22Rv1 (cell line): ENCODE measurements at regions not wholly inside any gene's neighbourhood (a gene's known extent, or its start where the extent isn't known, plus 50 kb on each side); places are given as distances from the start of the nearest gene placed in this dataset.

Experiments
- H3K27ac ChIP-seq: fragments of 450-650 bp; 2 replicates; pipeline ENCODE4 v1.5.1; 2017
- CTCF ChIP-seq: fragments of 450-650 bp; IDR thresholded peaks from 2 replicates; pipeline ENCODE4 v1.5.1; 2017; ENCODE audit warnings: mild to moderate bottlenecking
- ZFX ChIP-seq: fragments of 450-650 bp; IDR thresholded peaks from 2 replicates; pipeline ENCODE4 v1.6.1; 2017; ENCODE audit warnings: antibody characterized with exemption, borderline replicate concordance

- H3K27ac ChIP-seq, result no peak overlapping the region
- TF ChIP-seq CTCF (no peak), ZFX (no peak)
Observed at GRCh38 chrX:98795636-98796035, 1614.4 kb downstream of the PCDH19 start.

DNA sequence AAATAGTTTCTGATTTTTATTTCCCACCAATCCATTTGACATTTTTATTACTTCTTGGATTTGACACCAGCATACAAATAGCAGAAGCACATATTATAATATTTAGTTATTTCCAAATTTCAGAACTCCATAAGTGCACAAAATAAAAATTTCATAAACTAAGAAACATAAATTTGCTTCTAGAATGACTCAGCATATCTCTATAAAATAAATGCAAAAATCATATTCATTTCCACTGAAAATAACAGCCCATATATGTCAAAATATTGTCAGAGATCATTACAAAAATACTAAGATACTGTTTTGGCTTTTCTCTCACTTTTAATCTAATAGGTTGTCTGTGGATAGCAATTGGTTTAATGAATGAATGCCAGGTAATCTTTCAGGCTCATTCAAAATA is 1654.2 kb downstream of the PCDH19 start:
- no peak overlapping the region for H3K27ac ChIP-seq
- TF ChIP-seq ZFX (no peak), CTCF (no peak)

DNA sequence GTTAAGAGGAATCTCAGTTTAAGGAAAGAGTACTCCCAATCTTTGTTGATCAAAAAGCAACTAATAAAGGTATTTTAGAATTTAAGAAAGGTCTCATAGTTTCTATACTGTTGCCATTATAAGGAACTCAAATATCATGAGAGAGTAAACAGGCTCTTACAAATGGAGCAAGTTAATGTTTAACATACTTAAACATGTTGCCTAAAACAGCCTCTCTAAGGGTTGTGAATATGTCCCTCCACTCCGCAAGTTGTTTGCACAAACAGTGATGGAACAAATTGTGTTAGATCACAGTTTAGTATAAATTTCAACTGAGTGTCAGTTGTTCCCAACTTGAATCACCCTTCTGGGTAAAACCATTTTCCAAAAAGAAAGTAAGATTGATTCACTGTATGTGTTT is 1678.3 kb downstream of the PCDH19 start:
- TF ChIP-seq ZFX (no peak), CTCF (no peak)

DNA sequence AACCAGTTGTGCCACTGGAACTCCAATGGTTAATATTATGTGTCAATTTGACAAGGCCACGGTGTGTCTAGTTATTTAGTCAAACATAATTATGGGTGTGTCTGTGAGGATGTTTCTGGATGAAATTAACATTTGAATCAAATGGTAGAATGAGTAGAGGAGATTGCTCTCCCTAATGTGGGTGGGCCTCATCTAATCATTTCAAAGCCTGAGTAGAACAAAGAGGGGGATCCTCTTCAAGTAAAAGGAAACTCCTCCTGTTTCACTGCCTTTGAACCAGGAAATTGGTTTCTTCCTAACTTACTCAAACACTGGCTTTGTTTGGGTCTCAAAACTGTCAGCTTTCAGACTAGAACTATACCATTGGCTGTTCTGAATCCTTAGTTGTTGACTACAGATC is 1692.1 kb downstream of the PCDH19 start:
- no peak overlapping the region for H3K27ac ChIP-seq
- TF ChIP-seq CTCF, result no peak
- no peak for TF ChIP-seq ZFX

More for the DNA sequence above, 1678.3 kb downstream of the PCDH19 start:
- peak overlapping the region; percentile 67 for H3K27ac ChIP-seq
